ENCODE measurements at regions not wholly inside any gene's neighbourhood (a gene's known extent, or its start where the extent isn't known, plus 50 kb on each side); places are given as distances from the start of the nearest gene placed in this dataset.
A peak's percentile ranks its signal among the peaks of the same experiment; 100 is the strongest.
"Not testable (repeated sequence)": the region's sequence is repeated elsewhere in the genome, so short reads cannot be mapped to it uniquely, and the experiment has no call there.

DNA sequence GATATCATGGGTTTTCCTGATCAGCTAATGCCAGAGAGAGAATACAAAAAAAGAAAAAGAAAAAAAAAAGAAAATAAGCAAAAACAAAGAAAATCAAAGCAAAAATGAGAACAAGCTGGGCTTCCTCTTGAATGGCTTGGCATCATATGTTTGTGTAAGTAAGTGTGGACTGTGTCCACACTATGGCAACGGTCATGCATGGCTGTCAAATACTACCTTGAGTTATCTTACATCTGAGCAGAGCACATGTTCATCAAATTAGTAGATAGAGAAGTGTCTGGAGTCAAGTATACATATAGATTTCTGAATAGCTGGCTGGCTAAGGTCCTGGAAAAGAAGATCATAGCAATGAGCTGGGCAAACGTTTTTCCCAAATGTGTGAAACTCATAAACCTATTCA, 470.2 kb downstream of the RPIA start:
- DNase-seq, result not testable (repeated sequence)

DNA sequence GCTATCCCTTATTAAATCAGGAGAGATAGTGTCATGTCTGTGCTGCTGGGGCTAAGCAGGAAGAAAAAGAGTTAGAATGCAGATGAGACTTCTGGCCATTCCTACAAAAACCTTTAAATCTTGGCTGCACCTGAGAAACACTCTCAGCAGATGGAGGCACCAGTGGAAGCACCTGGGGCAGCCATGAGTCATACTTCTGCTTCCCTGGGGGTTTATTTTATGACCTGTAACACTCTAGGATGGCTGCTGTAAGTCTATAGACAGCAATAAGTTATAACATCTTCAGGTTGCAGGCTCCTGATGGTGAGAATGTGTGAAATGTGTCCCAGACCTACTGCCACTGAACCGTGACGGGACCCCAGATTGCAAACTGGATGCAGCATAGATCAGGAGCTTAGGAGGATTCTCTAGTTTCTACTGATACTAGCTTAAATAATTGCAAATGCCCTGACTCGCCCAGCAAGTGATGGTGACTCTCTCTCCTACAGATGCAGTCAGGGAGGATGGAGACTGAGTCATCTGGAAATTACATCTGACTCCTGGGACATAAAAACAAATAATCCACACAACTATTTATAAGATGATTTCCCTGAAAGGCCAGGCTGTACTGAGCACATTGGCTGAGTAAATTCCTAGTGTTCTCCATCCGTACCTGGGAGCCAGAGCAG, 479.2 kb downstream of the RPIA start:
- not testable (repeated sequence) for DNase-seq

DNA sequence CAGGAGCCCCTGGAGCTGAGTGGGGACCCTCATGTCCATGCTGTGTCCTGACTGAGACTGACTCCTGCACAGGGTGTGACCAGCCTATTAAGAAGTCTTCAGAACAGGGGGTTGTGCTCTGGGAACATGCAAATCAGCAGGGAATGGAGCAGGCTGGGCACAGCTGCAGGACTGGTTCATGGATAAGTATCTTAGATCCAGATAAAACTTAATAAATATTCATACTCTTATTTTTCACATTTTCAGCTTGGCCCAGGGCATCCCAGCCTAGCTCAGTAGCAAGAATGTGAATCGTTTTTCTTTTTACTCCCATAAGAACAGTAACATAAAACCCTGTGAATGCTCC, 479.7 kb downstream of the RPIA start:
- not testable (repeated sequence) for DNase-seq

DNA sequence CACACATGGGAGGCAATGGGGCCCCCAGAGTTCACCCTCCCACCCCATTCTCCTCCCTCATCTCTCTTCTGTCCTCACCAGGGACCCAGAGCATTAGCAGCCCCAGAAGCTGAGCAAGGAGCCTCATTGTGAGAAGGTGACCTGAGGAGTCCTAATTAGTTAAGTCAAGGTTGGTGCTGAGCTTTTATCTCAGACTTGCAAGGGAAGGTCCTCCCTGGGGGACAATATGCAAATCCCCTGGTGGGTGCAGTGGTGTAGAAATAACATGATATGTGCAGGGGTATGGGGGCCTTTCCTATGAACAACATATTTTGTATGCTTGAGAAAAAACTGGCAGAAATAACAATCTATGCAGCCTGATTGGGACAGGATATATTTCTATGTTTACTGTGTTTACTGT, 485.5 kb downstream of the RPIA start:
- not testable (repeated sequence) for DNase-seq

DNA sequence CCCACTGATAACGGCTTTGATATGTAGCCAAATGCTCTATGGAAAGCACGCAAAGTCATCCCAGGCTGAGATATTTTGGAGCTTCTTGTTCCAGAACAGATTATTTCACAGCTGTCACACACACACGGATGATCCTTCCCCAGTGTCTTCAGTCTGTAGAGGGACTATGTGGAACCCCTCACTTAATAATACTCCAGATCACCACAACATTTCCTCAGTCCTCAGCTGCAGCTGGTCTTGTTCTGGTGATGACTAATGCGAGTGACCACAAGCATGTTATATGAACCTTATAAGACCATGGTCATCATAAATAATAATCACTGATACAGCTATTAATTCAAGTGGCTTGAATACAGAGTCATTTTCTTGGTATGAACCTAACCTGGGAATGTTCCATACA, 490.7 kb downstream of the RPIA start:
- DNase-seq, result not testable (repeated sequence)

DNA sequence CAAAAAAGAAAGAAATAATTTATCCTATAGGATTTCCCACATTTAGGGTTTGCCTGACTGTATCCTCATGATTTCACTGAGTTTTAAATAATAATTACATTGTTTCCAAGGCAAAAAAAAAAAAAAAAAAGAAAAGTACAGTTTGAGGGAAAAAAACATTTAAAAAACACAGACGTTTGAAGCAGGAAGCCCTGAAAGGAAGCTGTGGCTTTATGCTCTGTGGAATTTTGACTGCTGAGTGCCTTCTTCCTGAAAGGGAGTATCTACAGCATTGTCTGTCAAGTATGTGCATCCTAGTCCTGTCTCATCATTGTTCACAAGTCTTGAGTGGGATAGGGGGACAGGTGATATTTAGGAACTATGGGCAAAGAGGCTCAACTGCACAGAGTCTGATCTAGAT, 493.3 kb downstream of the RPIA start:
- DNase-seq, result not testable (repeated sequence)

DNA sequence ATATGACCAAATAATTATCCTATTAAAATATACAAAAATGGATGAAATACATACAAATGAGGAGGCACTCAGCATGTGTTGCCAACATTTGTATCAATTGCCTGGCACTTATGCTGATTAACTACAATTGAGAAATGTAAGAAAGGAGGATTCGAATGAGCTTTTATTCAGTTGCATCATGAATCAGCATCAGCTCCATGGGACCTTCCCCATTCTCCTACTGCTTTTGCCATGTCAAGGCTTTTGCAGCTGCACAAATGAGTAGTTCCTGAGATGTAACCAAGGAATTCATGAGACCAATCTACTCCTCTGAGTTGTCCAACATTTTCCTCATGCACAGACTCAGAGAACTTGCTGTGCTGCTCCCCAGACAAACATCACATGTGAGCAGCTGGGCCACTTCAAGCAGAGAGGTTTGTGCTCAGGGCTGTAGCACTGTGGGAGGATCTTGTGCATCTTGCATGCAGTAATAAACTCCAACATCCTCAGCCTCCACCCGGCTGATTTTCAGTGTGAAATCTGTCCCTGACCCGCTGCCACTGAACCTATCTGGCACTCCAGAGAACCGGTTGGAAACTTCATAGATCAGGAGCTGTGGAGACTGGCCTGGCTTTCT, 504.3 kb downstream of the RPIA start:
- not testable (repeated sequence) for DNase-seq

DNA sequence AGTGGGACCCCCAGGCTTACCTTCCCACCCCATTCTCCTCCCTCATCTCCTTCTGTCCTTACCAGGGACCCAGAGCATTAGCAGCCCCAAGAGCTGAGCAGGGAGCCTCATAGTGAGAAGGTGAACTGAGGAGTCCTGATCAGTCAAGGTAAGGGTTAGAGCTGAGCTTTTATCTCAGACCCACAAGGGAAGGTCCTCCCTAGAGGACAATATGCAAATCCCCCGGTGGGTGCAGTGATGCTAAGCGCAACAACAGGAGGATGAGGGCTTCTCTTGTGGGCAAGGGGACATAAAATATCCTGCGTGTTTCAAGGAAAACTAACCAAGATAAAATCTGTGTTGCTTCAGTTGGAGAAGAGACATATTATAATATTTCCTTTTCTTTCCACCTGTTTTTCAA, 505.2 kb downstream of the RPIA start:
- not testable (repeated sequence) for DNase-seq

DNA sequence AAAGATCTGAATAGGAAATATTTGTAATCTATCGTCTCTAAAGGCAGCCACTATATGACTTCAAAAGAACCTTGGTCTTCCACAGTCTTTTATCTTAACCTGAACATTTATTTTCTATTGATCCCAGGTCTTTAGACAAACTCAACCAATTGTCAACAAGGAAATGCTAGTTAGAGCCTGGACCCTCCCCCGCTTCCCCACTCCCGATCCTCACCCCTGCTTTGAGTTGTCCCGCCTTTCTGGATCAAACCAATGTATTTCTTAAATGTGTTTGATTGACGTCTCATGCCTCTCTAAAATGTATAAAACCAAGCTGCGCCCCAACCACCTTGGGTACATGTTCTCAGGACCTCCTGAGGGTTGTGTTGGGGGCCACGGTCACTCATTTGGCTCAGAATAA, 506.6 kb downstream of the RPIA start:
- not testable (repeated sequence) for DNase-seq

DNA sequence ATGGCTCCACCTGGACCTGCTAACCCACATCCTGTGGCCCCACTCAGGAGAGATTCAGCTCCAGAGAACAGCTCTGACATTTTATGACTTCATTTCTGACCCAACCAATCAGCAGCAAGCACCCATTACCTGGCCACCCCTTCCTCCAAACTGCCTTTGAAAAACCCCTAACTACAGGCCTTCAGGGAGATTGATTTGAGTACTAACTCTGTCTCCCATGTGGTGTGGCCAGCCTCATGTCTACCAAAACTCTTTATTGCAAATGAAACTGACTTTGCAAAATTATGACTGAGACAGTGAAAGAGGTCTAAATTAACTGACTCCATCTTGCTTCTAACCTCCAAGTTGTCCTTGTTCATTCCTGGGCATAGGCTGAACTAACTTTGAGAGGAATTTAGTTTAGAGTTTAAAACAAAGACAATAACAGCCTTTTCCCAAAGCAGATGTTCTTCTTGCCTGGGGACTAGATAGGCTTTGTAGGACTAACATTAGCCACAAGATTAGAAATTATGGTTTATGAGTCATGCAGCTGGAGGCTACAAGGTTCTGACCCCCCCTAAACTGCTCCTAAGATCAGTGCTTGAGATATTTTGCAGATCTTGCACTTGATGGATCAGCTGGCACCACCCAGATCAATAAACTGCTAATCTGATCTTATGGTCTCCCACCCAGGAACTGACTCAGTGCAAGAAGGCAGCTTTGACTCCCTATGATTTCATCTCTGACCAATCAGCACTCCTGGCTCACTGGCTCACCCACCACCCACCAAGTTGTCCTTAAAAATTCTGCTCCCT, 508.2 kb downstream of the RPIA start:
- DNase-seq, result not testable (repeated sequence)

DNA sequence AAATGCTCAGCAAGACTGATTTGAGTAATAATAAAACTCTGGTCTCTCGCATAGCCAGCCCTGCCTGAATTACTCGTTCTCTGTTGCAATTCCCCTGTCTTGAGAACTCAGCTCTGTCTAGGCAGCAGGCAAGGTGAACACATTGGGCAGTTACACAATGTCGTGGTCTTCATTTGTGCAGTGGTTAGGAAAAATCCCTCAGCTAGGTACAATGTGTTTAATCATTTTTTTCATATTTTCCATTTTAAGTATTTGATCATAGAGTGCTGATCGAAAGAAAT, 508.7 kb downstream of the RPIA start:
- not testable (repeated sequence) for DNase-seq

DNA sequence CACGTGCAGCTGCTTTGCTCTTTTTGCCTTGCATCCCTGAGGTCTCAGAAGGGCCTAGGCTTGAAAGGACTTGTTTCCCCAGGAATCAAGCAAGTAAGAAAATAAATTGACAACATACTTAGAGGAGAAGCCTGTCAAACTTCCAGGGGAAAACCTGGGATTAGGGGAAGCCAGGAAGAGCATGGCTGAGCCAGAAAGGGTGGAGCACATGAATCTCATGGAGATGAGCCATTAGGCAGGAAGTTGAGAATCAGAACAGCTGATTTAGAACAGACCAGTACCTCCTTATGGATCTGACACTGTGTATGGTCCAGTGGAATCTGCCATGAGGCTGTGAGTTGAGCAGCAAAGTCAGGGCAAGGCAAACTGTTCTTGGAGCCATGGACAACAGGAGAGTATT, 511.0 kb downstream of the RPIA start:
- DNase-seq, result not testable (repeated sequence)

DNA sequence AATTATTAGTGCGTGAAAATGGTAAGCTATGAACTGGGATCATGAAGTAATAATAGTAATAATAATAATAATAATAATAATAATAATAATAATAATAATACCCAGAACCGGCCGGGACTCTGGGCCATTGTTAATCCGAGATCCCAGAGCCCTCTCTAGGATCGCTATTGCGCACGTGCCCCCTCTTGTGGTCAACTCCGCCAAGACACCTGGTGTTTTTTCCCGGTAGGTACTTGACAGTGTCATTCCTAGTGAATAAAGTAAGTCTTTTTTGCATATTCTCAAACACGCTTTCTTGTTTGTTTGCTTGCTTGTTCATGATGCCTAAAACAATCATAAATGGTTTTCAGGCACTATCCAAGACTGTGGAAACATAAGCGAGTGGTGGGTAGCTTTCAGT, 513.7 kb downstream of the RPIA start:
- DNase-seq, result peak; percentile 18

DNA sequence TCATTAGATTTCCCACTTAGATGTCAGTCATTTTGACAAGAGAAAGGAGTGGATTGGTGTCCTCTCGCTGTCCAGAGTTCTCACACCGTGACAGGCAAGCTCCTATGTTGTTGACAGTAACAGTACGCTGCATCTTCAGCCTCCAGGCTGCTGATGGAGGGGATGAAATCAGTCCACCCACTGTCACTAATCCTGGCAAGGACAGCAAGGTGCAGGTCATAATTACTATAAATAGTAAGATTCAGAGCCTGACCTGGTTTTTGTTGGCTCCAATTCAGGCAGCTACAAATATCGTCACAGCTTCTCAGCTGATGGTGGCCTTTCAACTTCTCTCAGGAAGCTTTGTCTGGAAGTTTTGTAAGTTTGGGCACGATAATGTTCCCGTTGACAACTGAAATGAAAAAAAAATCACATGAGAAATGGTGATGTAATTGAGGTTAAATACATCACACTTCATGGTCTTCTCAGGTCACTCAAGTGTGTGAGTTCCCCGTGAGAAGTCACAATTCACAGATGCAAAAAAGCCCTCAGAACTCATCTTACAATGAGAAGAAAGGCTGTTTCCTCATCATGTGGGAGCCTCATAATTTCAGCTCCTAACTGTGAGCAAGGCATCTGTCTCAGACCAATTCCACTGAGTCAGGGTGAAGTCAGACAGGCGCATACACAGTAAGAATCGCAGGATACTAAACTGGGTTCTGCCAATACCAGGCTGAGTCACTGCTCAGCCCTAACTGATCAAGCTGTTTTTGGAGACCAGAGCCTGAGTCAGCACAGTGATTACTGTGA, 516.9 kb downstream of the RPIA start:
- peak; percentile 41 for DNase-seq

DNA sequence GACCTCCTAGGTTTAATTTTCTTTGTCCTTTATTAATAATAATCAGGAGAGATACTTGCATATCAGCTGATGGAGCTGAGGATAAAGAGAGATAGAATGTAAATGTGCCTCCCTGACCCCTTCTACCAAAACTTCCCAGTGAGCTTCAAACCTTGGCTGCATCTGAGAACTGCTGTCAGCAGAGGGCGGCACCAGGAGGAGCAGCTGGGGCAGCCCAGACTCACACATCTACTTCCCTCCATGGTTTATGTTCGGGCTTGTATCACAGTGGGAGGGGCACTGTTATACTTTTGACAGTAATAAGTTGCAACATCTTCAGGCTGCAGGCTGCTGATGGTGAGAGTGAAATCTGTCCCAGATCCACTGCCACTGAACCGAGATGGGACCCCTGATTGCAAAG, 521.7 kb downstream of the RPIA start:
- DNase-seq, result peak; percentile 1

DNA sequence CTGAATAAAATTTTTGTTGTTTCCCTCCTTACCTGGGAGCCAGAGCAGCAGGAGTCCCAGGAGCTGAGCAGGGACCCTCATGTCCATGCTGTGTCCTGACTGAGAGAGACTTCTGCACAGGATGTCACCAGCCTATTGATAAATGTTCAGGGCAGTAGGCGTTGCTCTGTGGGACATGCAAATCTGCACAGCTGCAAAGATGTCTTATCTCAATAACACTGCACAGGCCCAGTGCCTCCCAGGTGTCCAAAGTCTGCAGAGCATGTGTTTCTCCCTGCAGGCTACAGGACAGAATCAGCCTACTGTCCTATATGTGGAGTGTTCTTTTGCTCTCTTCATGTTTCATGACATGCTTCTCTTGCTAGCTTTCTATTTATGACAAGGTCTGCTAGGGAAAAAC, 522.3 kb downstream of the RPIA start:
- DNase-seq, result not testable (repeated sequence)

DNA sequence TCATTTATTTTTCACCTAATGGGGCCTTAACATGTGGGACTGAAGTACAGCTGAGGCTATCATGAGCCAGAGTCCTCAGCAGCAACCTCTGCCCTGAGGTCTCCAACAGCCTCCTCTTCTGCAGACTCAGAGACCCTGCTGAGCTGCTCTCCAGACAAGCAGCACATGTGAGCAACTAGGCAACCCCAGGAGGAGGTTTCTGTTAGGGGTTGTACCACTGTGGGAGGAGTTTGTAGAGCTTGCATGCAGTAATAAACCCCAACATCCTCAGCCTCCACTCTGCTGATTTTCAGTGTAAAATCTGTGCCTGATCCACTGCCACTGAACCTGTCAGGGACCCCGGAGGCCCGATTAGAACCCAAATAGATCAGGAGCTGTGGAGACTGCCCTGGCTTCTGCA, 530.0 kb downstream of the RPIA start:
- not testable (repeated sequence) for DNase-seq

DNA sequence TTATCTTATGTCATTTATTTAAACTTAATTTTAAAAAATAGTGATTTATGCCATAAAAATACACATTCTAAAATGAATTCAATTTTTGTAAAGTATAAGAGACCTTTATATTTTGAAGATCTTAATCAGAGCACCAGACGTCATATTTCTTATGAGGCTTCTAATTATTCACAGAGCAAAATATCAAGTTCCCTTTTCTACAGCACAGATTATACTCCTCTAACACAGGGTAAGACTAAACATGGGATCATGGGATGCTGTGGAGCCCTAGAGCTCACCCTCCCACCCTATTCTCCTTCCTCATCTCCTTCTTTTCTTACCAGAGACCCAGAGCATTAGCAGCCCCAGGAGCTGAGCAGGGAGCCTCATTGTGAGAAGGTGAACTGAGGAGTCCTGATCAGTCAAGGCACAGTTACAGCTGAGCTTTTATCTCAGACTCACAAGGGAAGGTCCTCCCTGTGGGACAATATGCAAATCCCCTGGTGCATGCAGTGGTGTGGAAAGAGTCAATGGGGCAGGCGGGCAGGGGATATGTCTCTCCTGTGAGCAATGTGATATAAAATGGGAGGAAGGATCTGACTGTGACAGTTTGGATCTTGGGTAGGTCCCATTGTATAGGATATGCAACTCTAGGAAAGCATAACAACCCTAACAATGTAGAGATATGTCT, 530.7 kb downstream of the RPIA start:
- not testable (repeated sequence) for DNase-seq

DNA sequence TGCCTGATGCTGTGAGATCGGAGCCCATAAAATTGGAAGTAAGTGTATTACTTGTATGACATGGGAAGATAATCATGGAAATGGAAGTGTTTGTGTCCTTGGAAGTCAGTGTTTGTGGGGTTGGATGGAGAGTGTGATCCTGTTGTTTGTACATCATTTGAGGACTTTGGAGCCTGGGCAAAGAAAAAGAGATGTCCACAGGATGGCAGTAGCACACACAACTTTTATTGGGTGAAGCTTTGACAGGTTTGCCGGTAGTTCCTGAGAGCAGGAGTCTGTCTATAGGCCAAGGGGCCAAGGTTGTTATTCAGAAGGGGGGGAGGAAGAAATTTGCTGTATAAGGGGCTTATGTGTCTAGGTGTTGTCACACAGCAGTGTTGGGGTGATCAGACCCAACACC, 533.3 kb downstream of the RPIA start:
- DNase-seq, result not testable (repeated sequence)

DNA sequence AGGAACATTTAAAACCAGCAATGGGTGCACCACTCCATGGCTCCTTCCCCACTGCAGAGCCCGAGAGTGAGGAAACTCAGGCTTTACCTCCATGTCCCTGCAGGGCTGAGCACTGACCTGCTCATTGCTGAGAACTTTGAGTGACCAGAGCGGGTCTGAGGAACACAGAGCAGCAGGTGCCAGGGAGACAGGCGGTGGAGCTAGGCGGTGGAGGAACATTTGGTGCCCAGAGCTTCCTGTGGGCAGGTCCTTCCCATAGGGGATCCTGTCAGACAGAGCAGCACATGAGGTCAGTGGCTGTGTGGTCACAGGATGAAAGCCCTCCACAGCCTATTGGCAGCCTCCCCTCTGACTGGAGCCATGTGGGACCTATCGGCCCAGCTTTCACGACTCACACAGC, 538.5 kb downstream of the RPIA start:
- DNase-seq, result not testable (repeated sequence)

DNA sequence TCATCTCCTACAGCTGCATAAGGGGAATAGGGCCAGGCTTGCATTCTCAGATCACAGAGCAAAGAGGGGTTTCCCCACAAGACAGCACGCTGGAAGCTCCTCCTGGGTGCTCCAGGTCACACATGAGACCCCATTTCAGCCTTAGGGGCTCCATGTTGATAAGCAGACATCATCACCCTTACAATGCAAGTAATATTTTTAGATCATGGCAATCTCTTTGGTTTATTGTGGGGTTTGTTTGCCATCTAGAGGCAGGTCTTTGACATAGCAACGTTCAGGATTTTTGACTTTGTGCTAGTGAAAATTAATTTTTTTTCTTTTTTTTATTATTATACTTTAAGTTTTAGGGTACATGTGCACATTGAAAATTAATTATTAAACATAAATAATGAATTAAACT, 539.8 kb downstream of the RPIA start:
- not testable (repeated sequence) for DNase-seq

DNA sequence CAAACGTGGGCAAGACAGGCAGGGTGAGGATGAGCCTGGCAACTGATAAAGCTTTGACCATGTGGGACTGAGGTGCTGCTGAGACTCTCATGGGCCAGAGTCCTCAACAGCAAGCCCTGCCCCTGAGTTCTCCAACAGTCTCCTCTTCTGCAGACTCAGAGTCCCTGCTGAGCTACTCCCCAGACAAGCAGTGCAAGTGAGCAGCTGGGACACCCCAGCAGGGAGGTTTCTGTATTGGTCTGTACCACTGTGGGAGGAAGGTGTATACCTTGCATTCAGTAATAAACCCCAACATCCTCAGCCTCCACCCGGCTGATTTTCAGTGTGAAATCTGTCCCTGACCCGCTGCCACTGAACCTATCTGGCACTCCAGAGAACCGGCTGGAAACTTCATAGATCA, 542.5 kb downstream of the RPIA start:
- not testable (repeated sequence) for DNase-seq

Data from EL (cell line).